ENCODE measurements at regions not wholly inside any gene's neighbourhood (a gene's known extent, or its start where the extent isn't known, plus 50 kb on each side); places are given as distances from the start of the nearest gene placed in this dataset.
"Not testable (repeated sequence)": the region's sequence is repeated elsewhere in the genome, so short reads cannot be mapped to it uniquely, and the experiment has no call there.

- no peak for DNase-seq (ENCODE audit: low spot score)
Measured at GRCh38 chr5:74500110-74500917, 140.2 kb downstream of the ENC1 start.

GRCh38 chr5:74499256-74500050 lies 141.1 kb downstream of the ENC1 start:
- DNase-seq (ENCODE audit: low spot score), result no peak

GRCh38 chr5:74497706-74498105 lies 142.8 kb downstream of the ENC1 start:
- DNase-seq (ENCODE audit: low spot score), result no peak

DNA sequence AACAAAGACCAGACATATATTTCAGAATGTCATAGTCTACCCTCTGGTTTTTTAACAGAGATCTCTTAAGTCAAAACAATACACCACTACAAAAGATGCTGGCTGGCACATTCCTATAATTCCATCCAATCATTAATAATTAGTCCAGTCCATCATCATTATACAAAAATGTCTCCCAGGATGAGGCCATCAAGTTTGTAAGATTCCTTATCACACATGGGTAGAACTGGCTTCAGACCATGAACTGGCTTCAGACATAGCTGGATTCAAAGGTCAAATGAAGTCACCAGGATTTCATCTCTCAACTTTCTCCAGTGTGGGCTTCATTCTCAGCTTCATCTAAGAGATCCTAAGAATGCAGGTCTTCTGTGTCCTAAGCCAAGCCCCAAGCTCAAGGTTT lies 147.1 kb downstream of the ENC1 start:
- DNase-seq (ENCODE audit: low spot score), result no peak

GRCh38 chr5:74492230-74492629 lies 148.3 kb downstream of the ENC1 start:
- no peak for DNase-seq (ENCODE audit: low spot score)

DNA sequence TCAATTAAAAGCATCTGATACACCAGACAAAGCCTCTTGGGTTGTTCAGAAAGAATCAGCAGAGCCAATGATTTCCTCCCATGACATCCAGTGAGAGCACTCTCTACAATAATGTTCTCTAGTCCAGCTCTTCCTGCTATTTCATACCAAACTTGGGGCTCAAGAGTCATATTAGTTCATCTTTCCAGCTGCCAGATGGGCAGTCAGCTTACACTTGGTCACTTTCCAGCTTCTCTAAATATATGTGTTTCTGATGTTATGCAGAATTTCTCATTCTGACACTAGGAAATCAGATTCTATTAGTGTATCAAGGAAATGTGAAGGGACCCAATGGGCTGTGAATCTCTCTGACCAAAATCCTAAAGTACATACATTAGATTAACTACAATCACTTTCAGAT lies 148.9 kb downstream of the ENC1 start:
- DNase-seq (ENCODE audit: low spot score), result no peak

- no peak for DNase-seq (ENCODE audit: low spot score)
Measured at GRCh38 chr5:74490814-74491213, 149.7 kb downstream of the ENC1 start.

DNA sequence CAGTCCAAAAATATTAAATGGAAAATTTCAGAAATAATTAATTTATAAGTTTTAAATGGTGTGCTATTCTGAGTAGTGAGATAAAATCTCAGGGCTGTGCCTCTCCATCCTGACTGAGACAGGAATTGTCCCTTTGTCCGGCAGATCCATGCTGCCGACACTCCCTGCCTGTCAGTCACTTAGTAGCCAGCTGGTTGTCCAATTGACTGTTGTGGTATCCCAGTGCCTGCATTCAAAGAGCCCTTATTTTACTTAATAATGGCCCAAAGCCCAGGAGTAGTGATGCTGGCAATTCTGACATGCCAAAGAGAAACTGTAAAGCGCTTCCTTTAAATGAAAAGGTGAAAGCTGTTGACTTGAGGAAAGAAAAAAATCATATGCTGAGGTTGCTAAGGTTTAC lies 157.5 kb downstream of the ENC1 start:
- no peak for DNase-seq (ENCODE audit: low spot score)

- DNase-seq (ENCODE audit: low spot score), result no peak
Measured at GRCh38 chr5:74482523-74482922, 158.0 kb downstream of the ENC1 start.

- not testable (repeated sequence) for DNase-seq (ENCODE audit: low spot score)
Measured at GRCh38 chr5:74481357-74481756, 159.2 kb downstream of the ENC1 start.

DNA sequence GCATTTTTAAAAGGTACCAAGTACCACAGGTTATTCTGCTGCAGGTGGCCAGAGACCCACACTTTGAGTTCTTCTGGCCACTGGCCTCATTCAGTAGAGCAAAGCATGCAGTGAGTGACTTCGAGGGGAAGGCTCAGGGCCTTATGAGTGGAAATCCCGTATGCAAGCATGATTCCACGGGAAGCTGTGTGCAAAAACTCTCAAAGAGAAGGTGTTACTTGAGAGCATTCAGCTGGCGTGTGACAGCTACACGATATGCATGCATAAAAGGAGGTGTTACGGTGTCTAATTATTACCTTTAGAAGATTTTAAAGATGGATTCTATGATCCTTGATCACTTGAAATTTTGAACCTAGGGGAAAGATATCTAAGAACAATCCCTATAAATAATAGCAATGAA lies 160.3 kb downstream of the ENC1 start:
- DNase-seq (ENCODE audit: low spot score), result no peak

DNA sequence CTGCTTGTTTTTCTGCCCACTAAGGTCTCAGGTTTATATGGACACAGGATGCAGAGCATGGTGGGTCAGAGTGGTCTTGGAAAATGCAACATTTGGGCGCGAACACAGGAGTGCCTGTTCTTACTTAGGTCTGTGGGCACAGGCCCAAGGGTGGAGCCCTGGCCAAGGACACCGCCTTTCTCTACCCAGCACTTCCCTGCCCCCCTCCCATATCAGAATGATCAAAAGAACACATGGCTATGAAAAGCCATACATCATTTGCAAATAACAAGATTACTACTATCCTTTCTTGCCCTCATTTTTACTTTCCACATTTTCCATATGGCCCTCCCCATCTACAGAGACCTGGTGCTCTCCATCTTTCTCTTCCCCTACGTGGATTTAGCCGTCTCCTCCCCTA lies 162.2 kb downstream of the ENC1 start:
- no peak for DNase-seq (ENCODE audit: low spot score)

DNA sequence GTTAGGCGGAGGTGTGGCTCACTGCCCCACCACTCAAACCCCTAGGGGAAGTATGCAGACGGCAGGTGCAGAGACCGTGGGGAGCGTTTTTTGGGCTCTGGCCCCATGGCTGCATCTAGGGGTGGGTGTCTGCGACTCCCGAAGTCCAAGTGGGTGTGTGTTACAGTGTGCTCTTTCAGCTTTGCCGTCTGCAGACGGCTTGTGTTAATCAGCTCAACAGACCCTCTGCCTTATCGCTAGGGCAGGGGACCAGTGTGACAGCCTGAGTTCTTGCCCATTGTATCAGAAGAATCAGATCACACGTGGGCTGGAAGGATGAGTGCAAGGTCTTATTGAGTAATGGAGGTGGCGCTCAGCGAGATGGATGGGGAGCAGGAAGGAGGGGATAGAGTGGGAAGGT lies 162.8 kb downstream of the ENC1 start:
- no peak for DNase-seq (ENCODE audit: low spot score)

DNA sequence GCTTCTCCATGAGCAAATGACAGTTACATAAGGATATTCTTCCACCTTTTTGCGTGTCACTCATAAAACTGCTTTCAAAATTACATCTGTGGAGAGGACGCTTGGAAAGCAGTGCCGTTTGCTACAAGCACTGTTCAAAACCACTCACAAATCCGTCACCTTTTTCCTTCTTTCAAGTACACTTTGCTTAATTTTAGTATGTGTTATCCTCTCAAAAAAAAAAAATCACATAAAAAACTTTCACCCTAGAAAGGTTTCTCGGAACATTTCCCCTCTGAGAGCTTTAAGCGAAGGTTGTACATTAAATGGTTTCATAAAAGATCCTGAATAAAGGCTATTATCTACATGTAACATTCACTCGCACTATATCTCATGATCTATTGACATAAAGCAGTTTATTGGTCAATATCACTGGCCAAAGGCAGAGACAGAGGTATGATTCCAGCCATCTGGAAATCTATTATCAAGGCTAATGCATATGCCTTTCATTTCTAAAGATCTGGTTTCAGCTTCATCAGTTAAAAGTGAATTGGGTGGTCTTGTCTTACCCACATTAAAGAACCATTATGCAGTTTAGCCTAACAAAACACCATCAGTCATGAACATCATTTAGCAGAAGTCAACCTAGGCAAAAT lies 163.6 kb downstream of the ENC1 start:
- DNase-seq (ENCODE audit: low spot score), result no peak

DNA sequence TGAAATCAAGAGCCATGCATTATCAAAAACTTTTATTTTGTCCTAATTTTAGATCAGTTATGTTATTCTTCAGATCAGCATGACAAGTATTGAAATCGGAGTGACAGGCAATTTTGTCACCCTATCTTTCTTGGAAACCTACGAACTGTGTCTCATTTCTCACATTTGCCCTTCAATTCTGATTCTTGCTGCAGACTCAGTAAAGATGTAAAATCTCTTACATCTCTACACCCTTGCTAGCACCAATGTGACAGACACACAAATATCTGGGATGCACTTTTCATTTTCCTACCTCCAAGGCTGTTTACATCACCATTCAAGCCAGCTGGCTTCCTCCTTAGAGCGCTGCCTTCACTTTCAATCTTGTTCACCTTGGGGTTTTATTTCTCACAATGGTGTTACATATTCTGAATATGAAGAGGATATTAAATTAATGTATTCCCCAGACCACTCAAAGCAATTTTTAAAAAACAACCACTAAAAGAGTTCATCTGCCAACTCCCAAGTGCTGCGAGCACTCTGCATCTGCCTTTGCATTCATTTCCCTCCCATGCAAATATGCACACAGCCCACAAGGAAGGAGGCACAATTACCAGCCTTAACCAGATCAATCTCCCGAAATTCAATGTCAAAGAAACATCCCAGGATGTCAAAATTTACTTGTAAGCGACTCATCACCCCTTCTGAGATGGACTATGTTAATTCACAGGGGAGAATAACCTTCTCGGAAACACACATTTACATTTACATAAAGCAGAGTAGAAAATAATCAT lies 164.3 kb downstream of the ENC1 start:
- no peak for DNase-seq (ENCODE audit: low spot score)

GRCh38 chr5:74471875-74472274 lies 168.7 kb downstream of the ENC1 start:
- no peak for DNase-seq (ENCODE audit: low spot score)

DNA sequence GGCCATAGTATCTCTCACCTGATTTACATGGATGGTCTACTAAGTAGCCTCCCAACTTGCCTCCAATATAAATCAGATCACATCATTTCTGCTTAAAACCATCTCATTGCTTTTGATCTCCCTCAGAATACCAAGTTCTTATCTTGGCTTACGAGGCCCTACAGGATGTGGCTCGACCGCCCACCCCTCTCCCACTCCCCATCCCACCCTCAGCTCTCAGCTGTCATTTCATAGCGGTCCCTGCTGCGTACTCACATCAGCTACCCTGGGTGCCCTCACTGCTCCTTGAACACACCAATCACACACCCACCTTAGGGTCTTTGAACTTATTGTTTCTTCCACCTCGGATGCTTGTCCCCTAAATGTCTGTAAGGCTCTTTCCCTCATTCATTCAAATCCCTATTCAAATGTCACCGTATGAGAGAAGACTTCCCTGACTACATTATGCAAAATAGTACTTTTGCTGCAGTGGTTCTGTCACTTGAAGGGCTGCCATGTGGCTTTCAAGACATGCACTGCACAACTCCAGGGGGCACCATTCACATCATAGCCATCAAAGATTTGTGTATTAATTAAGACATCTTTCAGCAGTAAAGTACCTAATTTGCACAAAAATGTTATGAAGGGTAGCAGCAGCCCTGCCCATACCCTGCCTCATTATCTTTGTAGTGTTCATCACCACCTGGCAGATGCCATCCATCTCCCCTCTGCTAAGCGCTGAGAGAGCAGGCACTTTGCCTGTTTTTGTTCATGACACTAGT lies 171.1 kb downstream of the ENC1 start:
- DNase-seq (ENCODE audit: low spot score), result no peak

DNA sequence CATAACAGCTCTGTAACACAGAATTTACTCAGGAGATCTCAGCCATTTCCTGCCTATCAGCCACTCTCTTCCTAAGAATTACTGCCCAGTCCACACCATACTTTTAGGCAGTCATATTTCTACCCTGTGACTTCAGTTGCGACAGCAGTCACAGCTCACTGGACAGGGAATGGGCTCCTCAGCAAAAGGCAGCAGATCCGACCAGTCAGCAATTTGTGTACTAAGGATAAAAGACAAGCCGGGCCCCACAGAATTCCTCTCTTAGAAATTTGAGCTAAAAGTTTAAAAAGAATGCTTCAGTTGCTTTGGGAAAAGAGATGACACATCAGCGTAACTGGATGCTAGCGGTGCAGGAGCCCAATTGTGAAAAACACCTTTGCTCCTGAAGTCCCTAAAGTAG lies 172.1 kb downstream of the ENC1 start:
- no peak for DNase-seq (ENCODE audit: low spot score)

GRCh38 chr5:74465724-74466123 lies 174.8 kb downstream of the ENC1 start:
- DNase-seq (ENCODE audit: low spot score), result no peak

DNA sequence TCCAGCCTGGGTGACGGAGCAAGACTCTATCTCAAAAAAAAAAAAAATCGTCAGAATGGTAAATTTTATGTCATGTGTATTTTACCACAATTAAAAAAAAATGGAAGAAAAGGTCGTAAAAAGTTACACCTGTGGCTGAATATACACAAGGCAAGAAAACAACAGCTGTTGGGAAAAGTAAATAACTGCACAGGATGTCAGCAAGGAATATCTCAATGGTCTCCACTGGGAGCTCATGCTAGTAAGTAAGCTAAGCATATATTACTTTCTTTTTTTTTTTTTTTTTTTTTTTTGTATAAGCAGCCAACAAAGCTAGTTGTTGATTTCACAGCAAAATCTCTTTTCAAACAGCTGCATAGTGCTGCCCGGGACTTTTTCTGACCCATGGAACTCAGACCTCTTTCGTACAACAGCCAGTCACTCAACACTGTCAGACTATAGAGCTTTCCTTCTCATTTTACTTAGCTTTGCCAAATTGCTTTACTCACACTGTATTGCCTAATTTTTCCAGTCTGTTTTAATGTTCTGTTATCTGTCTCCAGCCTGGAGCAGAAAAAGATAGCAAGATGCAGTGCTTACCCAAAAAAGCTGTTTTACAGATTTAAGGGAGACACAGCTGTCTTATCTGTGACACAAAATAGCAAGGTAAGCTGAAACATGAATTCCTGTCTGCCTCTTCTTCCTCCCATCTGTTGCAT lies 175.9 kb downstream of the ENC1 start:
- no peak for DNase-seq (ENCODE audit: low spot score)

GRCh38 chr5:74462356-74462755 lies 178.2 kb downstream of the ENC1 start:
- DNase-seq (ENCODE audit: low spot score), result no peak
